ENCODE measurements at regions not wholly inside any gene's neighbourhood (a gene's known extent, or its start where the extent isn't known, plus 50 kb on each side); places are given as distances from the start of the nearest gene placed in this dataset.

- DNase-seq, result no peak
These were observed 218.7 kb upstream of the FUT9 start for GRCh38 chr6:95797054-95797453.

DNA sequence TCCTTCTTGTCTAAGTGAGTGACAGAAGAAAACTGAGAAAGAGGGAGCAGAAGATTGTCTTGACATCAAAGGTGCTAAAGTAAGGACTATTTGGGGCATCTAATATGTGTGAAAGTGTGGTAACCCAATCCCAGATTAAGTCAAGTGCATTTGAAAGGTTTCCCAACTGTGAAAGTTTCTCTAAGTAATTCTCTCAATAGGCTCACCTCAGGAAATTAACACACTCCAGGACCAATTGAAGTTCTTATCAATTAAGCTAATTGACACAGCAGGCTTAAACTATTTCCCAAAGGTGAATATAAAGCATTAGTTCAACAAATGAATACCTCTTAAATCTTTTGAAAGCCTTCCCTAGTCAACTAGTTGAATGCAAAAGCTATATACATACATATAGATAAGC is 212.8 kb upstream of the FUT9 start:
- DNase-seq (no peak), ATAC-seq (no peak)
- H3K9me3 Mint-ChIP-seq, result no peaks in the 10 kb centered on the region
- H3K4me3 Mint-ChIP-seq, result no peak overlapping the region
- no peaks in the 10 kb centered on the region for H3K4me1 Mint-ChIP-seq (ENCODE audit: low read depth)
- no peaks in the 10 kb centered on the region for H3K27me3 Mint-ChIP-seq (ENCODE audit: low read depth)
- no peaks in the 10 kb centered on the region for H3K36me3 Mint-ChIP-seq (ENCODE audit: insufficient read depth)

More at GRCh38 chr6:95797054-95797453, 218.7 kb upstream of the FUT9 start:
- H3K4me1 Mint-ChIP-seq (ENCODE audit: low read depth), result no peaks in the 10 kb centered on the region
- ATAC-seq, result no peak
- H3K4me3 Mint-ChIP-seq, result no peak overlapping the region
- peaks cover 5% of the 10 kb centered on the region for H3K9me3 Mint-ChIP-seq
- H3K27me3 Mint-ChIP-seq (ENCODE audit: low read depth), result no peaks in the 10 kb centered on the region
- no peaks in the 10 kb centered on the region for H3K36me3 Mint-ChIP-seq (ENCODE audit: insufficient read depth)

GRCh38 chr6:95803889-95804288 is 211.9 kb upstream of the FUT9 start:
- Mint-ChIP-seq H3K27me3 (ENCODE audit: low read depth) (no peaks in the 10 kb centered on the region), H3K9me3 (no peaks in the 10 kb centered on the region), H3K36me3 (ENCODE audit: insufficient read depth) (no peaks in the 10 kb centered on the region), H3K4me1 (ENCODE audit: low read depth) (no peaks in the 10 kb centered on the region), H3K4me3 (no peak overlapping the region)
- no peak for DNase-seq
- ATAC-seq, result no peak

DNA sequence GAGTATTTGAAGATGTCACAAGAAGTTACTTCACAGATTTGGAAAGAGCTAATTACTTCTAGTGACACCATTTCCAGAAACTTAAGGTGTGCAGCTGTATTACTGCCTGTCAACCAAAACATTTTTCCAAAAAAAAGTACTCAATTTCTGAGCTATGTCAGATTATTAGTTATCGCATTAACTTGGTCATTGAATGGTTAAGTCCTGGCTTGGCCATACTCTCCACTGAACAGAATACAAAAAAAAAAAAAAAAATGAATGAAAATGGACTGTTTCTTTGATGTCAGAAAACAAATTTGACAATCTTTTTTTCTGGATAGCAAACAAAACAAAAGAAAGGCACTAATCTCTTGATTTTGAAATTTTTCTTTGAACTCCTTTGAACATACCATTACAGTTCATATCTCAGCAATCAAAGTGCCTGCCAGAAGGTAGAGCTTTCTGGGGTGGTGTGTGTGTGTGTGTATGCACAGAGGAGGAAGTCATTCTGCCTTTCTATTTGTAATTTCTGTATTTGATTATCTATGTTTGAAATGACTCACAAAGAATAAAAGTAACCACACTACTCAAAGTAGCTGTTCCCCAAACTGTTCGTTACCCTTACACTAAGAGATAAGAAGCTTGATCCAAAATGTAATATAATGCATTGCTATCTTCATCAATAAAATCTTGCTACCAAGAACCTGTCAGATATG is 210.8 kb upstream of the FUT9 start:
- Mint-ChIP-seq H3K36me3 (ENCODE audit: insufficient read depth) (no peaks in the 10 kb centered on the region), H3K4me1 (ENCODE audit: low read depth) (no peaks in the 10 kb centered on the region)

GRCh38 chr6:95805699-95806098 is 210.1 kb upstream of the FUT9 start:
- DNase-seq (no peak), ATAC-seq (no peak)
- Mint-ChIP-seq H3K36me3 (ENCODE audit: insufficient read depth) (no peaks in the 10 kb centered on the region), H3K9me3 (no peaks in the 10 kb centered on the region), H3K27me3 (ENCODE audit: low read depth) (no peaks in the 10 kb centered on the region), H3K4me1 (ENCODE audit: low read depth) (no peaks in the 10 kb centered on the region), H3K4me3 (no peak overlapping the region)

More for the DNA sequence above, 210.8 kb upstream of the FUT9 start:
- ATAC-seq, result peak in 1 of 2 donors; percentile 40
- Mint-ChIP-seq H3K4me3 (no peak overlapping the region), H3K27me3 (ENCODE audit: low read depth) (no peaks in the 10 kb centered on the region), H3K9me3 (no peaks in the 10 kb centered on the region)
- no peak for DNase-seq

GRCh38 chr6:95815389-95816056 is 200.3 kb upstream of the FUT9 start:
- H3K9me3 Mint-ChIP-seq, result no peaks in the 10 kb centered on the region

GRCh38 chr6:95819461-95819860 is 196.3 kb upstream of the FUT9 start:
- DNase-seq (no peak), ATAC-seq (no peak)
- H3K4me3 Mint-ChIP-seq, result no peak overlapping the region
- no peaks in the 10 kb centered on the region for H3K36me3 Mint-ChIP-seq (ENCODE audit: insufficient read depth)
- no peaks in the 10 kb centered on the region for H3K4me1 Mint-ChIP-seq (ENCODE audit: low read depth)
- H3K27me3 Mint-ChIP-seq (ENCODE audit: low read depth), result no peaks in the 10 kb centered on the region
- H3K9me3 Mint-ChIP-seq, result peaks cover 1% of the 10 kb centered on the region

More at GRCh38 chr6:95815389-95816056, 200.3 kb upstream of the FUT9 start:
- ATAC-seq (no peak), DNase-seq (no peak)
- H3K4me1 Mint-ChIP-seq (ENCODE audit: low read depth), result no peaks in the 10 kb centered on the region
- H3K27me3 Mint-ChIP-seq (ENCODE audit: low read depth), result no peaks in the 10 kb centered on the region
- H3K4me3 Mint-ChIP-seq, result no peak overlapping the region
- H3K36me3 Mint-ChIP-seq (ENCODE audit: insufficient read depth), result no peaks in the 10 kb centered on the region

- H3K9me3 Mint-ChIP-seq, result peaks cover 4% of the 10 kb centered on the region
- H3K27me3 Mint-ChIP-seq (ENCODE audit: low read depth), result no peaks in the 10 kb centered on the region
- H3K4me1 Mint-ChIP-seq (ENCODE audit: low read depth), result no peaks in the 10 kb centered on the region
- no peak overlapping the region for H3K4me3 Mint-ChIP-seq
- no peaks in the 10 kb centered on the region for H3K36me3 Mint-ChIP-seq (ENCODE audit: insufficient read depth)
- no peak for DNase-seq
- no peak for ATAC-seq
These were observed 195.8 kb upstream of the FUT9 start for GRCh38 chr6:95819939-95820338.

GRCh38 chr6:95830859-95831557 is 184.8 kb upstream of the FUT9 start:
- H3K36me3 Mint-ChIP-seq (ENCODE audit: insufficient read depth), result no peaks in the 10 kb centered on the region
- no peak overlapping the region for H3K4me3 Mint-ChIP-seq
- DNase-seq (no peak), ATAC-seq (no peak)
- H3K27me3 Mint-ChIP-seq (ENCODE audit: low read depth), result no peaks in the 10 kb centered on the region
- no peaks in the 10 kb centered on the region for H3K4me1 Mint-ChIP-seq (ENCODE audit: low read depth)
- H3K9me3 Mint-ChIP-seq, result peaks cover 4% of the 10 kb centered on the region

- Mint-ChIP-seq H3K27me3 (ENCODE audit: low read depth) (no peaks in the 10 kb centered on the region), H3K36me3 (ENCODE audit: insufficient read depth) (no peaks in the 10 kb centered on the region), H3K9me3 (no peaks in the 10 kb centered on the region), H3K4me1 (ENCODE audit: low read depth) (no peaks in the 10 kb centered on the region), H3K4me3 (no peak overlapping the region)
- DNase-seq (no peak), ATAC-seq (no peak)
These were observed 177.9 kb upstream of the FUT9 start for GRCh38 chr6:95837890-95838289.

DNA sequence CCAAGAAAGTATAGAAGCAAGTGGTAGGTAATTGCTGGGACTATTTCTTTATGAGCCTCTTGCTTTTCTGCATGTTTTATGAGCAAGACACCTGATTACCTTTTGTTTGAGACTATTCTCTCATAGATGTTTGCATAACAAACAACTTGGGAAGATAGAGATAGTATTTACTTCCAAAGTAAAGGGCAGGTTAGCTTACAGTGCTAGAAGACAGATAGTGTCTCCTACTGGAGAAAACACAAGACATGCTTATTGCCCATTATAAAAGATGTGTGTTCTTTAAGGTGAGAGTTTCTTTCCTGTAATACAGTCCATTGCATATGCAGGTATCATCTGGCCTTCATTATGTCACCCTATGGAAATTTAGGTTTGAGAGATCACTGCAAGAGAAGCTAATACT is 174.2 kb upstream of the FUT9 start:
- H3K27me3 Mint-ChIP-seq (ENCODE audit: low read depth), result no peaks in the 10 kb centered on the region
- no peak overlapping the region for H3K4me3 Mint-ChIP-seq
- DNase-seq (no peak), ATAC-seq (no peak)
- H3K4me1 Mint-ChIP-seq (ENCODE audit: low read depth), result no peaks in the 10 kb centered on the region
- H3K36me3 Mint-ChIP-seq (ENCODE audit: insufficient read depth), result no peaks in the 10 kb centered on the region
- no peaks in the 10 kb centered on the region for H3K9me3 Mint-ChIP-seq

DNA sequence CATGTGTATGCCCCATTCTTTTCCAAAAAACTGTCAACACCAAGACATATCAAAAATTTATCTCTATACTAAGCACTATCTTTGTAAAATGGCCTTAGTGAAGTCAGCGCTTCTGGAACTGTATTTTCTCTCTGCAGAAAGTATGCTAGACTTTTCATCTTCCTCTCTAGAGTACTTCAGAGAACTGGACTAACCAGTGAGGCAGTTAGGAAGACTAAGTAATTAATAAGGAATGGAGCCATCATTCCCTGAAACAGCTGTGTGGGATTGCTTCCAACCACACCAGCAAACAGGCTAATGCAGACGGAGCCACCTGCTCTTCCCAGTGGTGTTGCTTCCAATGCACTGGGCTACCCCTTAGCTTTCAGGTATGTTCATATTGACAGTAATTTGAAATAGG is 169.1 kb upstream of the FUT9 start:
- no peak overlapping the region for H3K4me3 Mint-ChIP-seq
- DNase-seq (no peak), ATAC-seq (no peak)
- H3K4me1 Mint-ChIP-seq (ENCODE audit: low read depth), result no peaks in the 10 kb centered on the region
- H3K36me3 Mint-ChIP-seq (ENCODE audit: insufficient read depth), result no peaks in the 10 kb centered on the region
- H3K27me3 Mint-ChIP-seq (ENCODE audit: low read depth), result no peaks in the 10 kb centered on the region
- no peaks in the 10 kb centered on the region for H3K9me3 Mint-ChIP-seq

DNA sequence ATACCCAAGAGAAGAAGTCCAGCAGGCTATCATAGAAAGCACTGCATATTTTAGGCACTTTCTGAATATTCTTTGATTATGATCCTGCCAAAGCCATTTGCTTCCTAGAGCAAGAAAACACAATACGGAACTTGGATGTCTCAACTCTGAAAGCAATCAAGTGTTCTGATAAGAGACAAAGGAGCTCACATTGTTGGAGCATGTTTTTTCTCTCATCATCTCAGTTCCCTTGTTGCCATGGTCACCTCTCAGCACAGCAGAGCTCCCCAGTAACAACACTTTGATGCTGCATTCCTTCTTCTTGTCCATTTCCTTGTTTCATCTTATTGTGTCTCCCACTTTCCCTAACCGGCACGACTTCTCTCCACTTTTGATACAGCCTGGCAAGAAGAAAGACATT is 168.7 kb upstream of the FUT9 start:
- no peaks in the 10 kb centered on the region for H3K4me1 Mint-ChIP-seq (ENCODE audit: low read depth)
- H3K4me3 Mint-ChIP-seq, result no peak overlapping the region
- no peak for DNase-seq
- H3K27me3 Mint-ChIP-seq (ENCODE audit: low read depth), result no peaks in the 10 kb centered on the region
- no peaks in the 10 kb centered on the region for H3K9me3 Mint-ChIP-seq
- no peak for ATAC-seq
- no peaks in the 10 kb centered on the region for H3K36me3 Mint-ChIP-seq (ENCODE audit: insufficient read depth)

- Mint-ChIP-seq H3K4me1 (ENCODE audit: low read depth) (no peaks in the 10 kb centered on the region), H3K4me3 (no peak overlapping the region), H3K36me3 (ENCODE audit: insufficient read depth) (no peaks in the 10 kb centered on the region), H3K9me3 (no peaks in the 10 kb centered on the region), H3K27me3 (ENCODE audit: low read depth) (no peaks in the 10 kb centered on the region)
- no peak for ATAC-seq
- DNase-seq, result no peak
These were observed 167.1 kb upstream of the FUT9 start for GRCh38 chr6:95848717-95849116.

DNA sequence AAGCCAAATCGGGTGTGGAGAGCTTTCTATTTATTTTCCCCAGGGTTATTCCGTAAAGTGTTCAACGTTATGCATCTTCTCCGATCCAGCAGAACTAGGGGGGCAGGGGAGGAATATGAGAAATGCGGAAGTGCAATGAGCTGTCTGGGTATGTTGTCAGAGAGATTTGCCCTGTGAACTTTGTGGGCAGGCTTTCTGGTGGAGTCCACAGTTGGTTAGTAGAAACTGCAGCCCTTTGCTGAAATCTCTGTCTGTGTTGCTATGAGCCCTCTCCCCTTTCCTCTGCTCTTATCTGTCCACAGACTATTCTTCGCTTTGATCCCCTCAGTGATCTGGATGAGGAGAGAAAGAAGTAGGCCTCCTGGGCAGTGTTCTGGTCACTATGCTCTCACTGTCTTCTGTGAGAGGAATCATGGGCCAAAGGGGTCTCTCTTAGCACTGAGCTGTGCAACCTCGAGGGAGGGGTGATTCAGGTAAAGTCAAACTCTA is 158.9 kb upstream of the FUT9 start:
- Mint-ChIP-seq H3K36me3 (ENCODE audit: insufficient read depth) (no peaks in the 10 kb centered on the region), H3K27me3 (ENCODE audit: low read depth) (no peaks in the 10 kb centered on the region), H3K9me3 (peaks cover 17% of the 10 kb centered on the region), H3K4me3 (no peak overlapping the region), H3K4me1 (ENCODE audit: low read depth) (no peaks in the 10 kb centered on the region)
- no peak for DNase-seq
- ATAC-seq, result no peak

Data from activated T-cell treated with anti-CD3 and anti-CD28 coated beads, Interleukin-2, amount 50 U/mL, for 4 hours (primary cell).